NT2/D1 (cell line): ENCODE measurements at regions not wholly inside any gene's neighbourhood (a gene's known extent, or its start where the extent isn't known, plus 50 kb on each side); places are given as distances from the start of the nearest gene placed in this dataset.

Experiments used
- DNase-seq: peaks from one replicate; pipeline ENCODE4 v3.0.0-alpha.2; 2011; ENCODE audit warnings: low read depth, low spot score
- H3K27me3 ChIP-seq: 2 replicates; pipeline ENCODE4 v1.6.0; 2011; ENCODE audit warnings: mild to moderate bottlenecking; ENCODE audit not compliant: insufficient read length, insufficient read depth
- H3K36me3 ChIP-seq: 2 replicates; pipeline ENCODE4 v1.6.1; 2011; ENCODE audit warnings: mild to moderate bottlenecking, low read length, mixed read lengths; ENCODE audit not compliant: insufficient read depth, insufficient read length
- H3K4me1 ChIP-seq: 2 replicates; pipeline ENCODE4 v1.5.1; 2011; ENCODE audit not compliant: insufficient read depth, insufficient read length
- H3K4me3 ChIP-seq: 2 replicates; pipeline ENCODE4 v1.5.1; 2011; ENCODE audit warnings: low read depth; ENCODE audit not compliant: insufficient read length
- H3K9ac ChIP-seq: 2 replicates; pipeline ENCODE4 v1.6.0; 2011; ENCODE audit warnings: low read depth; ENCODE audit not compliant: insufficient read length
- H3K9me3 ChIP-seq: 2 replicates; pipeline ENCODE4 v1.5.1; 2011; ENCODE audit warnings: mild to moderate bottlenecking, low read length; ENCODE audit not compliant: insufficient read depth
- SUZ12 ChIP-seq: IDR thresholded peaks from 2 replicates; pipeline ENCODE4 v1.6.1; 2011; ENCODE audit not compliant: insufficient read length, insufficient read depth; ENCODE audit errors: extremely low read depth
- YY1 ChIP-seq: IDR thresholded peaks from 2 replicates; pipeline ENCODE4 v1.6.1; 2011; ENCODE audit not compliant: insufficient read length, insufficient read depth
- ZNF274 ChIP-seq: IDR thresholded peaks from 2 replicates; pipeline ENCODE4 v1.6.1; 2011; ENCODE audit warnings: mild to moderate bottlenecking, low read depth, low read length

DNA sequence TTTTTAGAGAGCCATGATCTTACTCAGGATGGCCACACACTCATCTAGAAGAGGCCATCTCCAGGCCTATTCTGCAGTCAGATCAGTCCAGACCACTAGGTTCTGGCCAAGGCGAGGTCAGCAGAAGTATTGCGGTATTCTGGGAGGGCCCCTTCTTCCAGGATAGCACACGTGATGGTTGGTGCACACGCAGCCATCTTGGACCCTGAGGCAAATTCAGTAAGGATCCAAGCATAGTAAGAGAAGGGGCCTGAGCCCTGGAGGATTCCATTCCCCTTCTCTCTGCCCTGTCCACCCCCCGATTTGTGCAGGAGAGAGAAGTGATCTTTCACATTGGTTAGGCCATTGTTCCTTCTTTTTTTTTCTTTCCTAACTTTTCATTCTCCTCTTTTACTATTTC is 957.9 kb downstream of the BRD1 start:
- TF ChIP-seq ZNF274 (no peak), SUZ12 (no peak), YY1 (no peak)
- H3K4me1 ChIP-seq, result peaks cover 6% of the 10 kb centered on the region
- H3K9ac ChIP-seq, result no peak overlapping the region
- H3K9me3 ChIP-seq, result no peaks in the 10 kb centered on the region
- no peaks in the 10 kb centered on the region for H3K36me3 ChIP-seq
- no peaks in the 10 kb centered on the region for H3K27me3 ChIP-seq
- DNase-seq, result no peak
- no peak overlapping the region for H3K4me3 ChIP-seq

DNA sequence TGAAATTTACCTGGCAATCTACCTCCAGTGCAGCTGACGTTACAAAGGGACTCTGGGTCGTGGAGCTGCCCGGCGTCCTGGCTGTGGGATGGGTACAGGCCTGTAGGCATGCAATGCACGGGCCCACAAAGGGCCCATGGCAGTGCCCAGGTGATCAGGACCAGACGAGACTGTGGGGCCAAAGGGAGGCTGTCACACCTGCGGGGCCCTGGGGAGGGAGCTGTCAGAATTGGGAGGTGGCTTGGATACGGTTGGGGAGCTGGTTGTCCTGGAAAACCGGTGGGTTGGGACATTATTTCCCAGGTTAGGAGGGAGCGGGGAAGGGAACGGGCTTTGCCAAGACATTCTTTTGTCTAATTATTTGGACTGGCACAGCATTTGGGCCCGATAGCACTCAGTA is 958.5 kb downstream of the BRD1 start:
- Histone ChIP-seq H3K27me3 (no peaks in the 10 kb centered on the region), H3K9ac (no peak overlapping the region), H3K36me3 (no peaks in the 10 kb centered on the region), H3K4me1 (peaks cover 6% of the 10 kb centered on the region), H3K4me3 (no peak overlapping the region), H3K9me3 (no peaks in the 10 kb centered on the region)
- no peak for TF ChIP-seq YY1
- TF ChIP-seq SUZ12, result no peak
- no peak for TF ChIP-seq ZNF274
- no peak for DNase-seq

GRCh38 chr22:48868554-48868953 is 959.1 kb downstream of the BRD1 start:
- TF ChIP-seq SUZ12 (no peak), YY1 (no peak), ZNF274 (no peak)
- H3K4me3 ChIP-seq, result no peak overlapping the region
- peaks cover 6% of the 10 kb centered on the region for H3K4me1 ChIP-seq
- H3K36me3 ChIP-seq, result no peaks in the 10 kb centered on the region
- DNase-seq, result no peak
- H3K9ac ChIP-seq, result no peak overlapping the region
- H3K9me3 ChIP-seq, result no peaks in the 10 kb centered on the region
- H3K27me3 ChIP-seq, result no peaks in the 10 kb centered on the region

GRCh38 chr22:48867891-48868290 is 959.8 kb downstream of the BRD1 start:
- Histone ChIP-seq H3K36me3 (no peaks in the 10 kb centered on the region), H3K4me3 (no peak overlapping the region)
- TF ChIP-seq YY1, result no peak
- no peak for TF ChIP-seq ZNF274
- no peak for TF ChIP-seq SUZ12

GRCh38 chr22:48866906-48867681 is 960.6 kb downstream of the BRD1 start:
- Histone ChIP-seq H3K36me3 (no peaks in the 10 kb centered on the region), H3K9ac (no peak overlapping the region), H3K4me3 (no peak overlapping the region), H3K27me3 (no peaks in the 10 kb centered on the region), H3K9me3 (no peaks in the 10 kb centered on the region), H3K4me1 (peaks cover 6% of the 10 kb centered on the region)
- DNase-seq, result no peak
- TF ChIP-seq YY1, result no peak
- no peak for TF ChIP-seq ZNF274
- no peak for TF ChIP-seq SUZ12

More at GRCh38 chr22:48867891-48868290, 959.8 kb downstream of the BRD1 start:
- no peak for DNase-seq
- Histone ChIP-seq H3K4me1 (peaks cover 6% of the 10 kb centered on the region), H3K9ac (peak overlapping the region; percentile 21), H3K9me3 (no peaks in the 10 kb centered on the region), H3K27me3 (no peaks in the 10 kb centered on the region)

- H3K27me3 ChIP-seq, result no peaks in the 10 kb centered on the region
- no peak overlapping the region for H3K9ac ChIP-seq
- H3K4me1 ChIP-seq, result peaks cover 6% of the 10 kb centered on the region
- H3K36me3 ChIP-seq, result no peaks in the 10 kb centered on the region
- H3K4me3 ChIP-seq, result no peak overlapping the region
- TF ChIP-seq ZNF274, result no peak
- TF ChIP-seq SUZ12, result no peak
- TF ChIP-seq YY1, result no peak
- DNase-seq, result no peak
- no peaks in the 10 kb centered on the region for H3K9me3 ChIP-seq
Observed at GRCh38 chr22:48864748-48865147, 962.9 kb downstream of the BRD1 start.

DNA sequence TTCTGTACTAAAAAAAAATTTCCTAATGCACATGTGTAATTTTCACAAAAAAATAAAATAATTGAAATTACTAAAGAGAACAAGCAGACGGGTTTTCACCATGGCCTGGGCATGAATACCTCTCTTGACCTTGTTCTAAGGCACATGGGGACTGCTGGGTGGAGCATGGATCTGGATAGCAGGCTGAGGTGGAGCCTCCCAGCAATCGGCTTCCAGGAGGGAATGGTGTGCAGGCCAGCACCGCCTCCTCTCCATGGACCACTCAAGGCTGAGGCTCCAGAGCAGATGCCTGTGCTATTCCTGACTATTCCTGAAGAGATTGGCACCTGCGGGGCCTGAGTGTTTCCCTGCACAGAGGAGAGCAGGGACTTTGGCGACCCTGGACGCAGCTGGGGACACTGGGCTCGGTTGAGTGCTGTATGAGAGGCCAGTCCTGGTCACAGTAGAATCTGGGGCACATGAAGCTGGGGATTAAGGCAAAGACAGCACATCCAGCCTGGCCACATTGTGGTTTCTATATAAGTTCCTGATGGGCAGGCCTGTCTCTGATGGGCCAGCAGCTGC is 963.6 kb downstream of the BRD1 start:
- Histone ChIP-seq H3K4me3 (no peak overlapping the region), H3K9ac (no peak overlapping the region), H3K4me1 (peaks cover 6% of the 10 kb centered on the region), H3K36me3 (no peaks in the 10 kb centered on the region), H3K27me3 (no peaks in the 10 kb centered on the region), H3K9me3 (no peaks in the 10 kb centered on the region)
- TF ChIP-seq SUZ12 (no peak), YY1 (no peak), ZNF274 (no peak)
- DNase-seq, result no peak
